IMR-90 (cell line): ENCODE measurements at regions not wholly inside any gene's neighbourhood (a gene's known extent, or its start where the extent isn't known, plus 50 kb on each side); places are given as distances from the start of the nearest gene placed in this dataset.

Experiments
- ATAC-seq: fragments of 200-7000 bp; cut with Tn5 transposase; 2 replicates; pipeline ENCODE4 v1.9.1; 2020; ENCODE audit warnings: low read depth, mild to moderate bottlenecking, moderate library complexity
- BruUV-seq: library from RNA; stranded (reverse); fragments of 400-500 nt; replicated peaks from 2 replicates; lab custom pipeline; 2021; lab: Mats Ljungman, UMichigan
- CTCF ChIA-PET: fragments of 300-600 bp; formaldehyde crosslinking; extraction: SDS; loops from one replicate; lab custom pipeline; 2021; ENCODE audit warnings: antibody characterized with exemption; lab: Yijun Ruan, JAX
- POLR2A ChIA-PET: fragments of 300-600 bp; sonication (Branson Sonifier 250); formaldehyde crosslinking; loops from one replicate; lab custom pipeline; 2022; ENCODE audit warnings: antibody characterized with exemption; ENCODE audit not compliant: unreplicated experiment; lab: Charles Lee
- DNase-seq: peaks from one replicate; pipeline ENCODE4 v3.0.0; 2013
- H2AFZ ChIP-seq: replicated peaks from 2 replicates; pipeline ENCODE3; 2013; ENCODE audit warnings: low read length, mild to moderate bottlenecking; ENCODE audit not compliant: poor library complexity
- H2AK5ac ChIP-seq: 2 replicates; pipeline ENCODE4 v1.6.1; 2013; ENCODE audit warnings: low read depth, low read length, inconsistent platforms
- H2AK9ac ChIP-seq: replicated peaks from 2 replicates; pipeline ENCODE3; 2013; ENCODE audit warnings: mild to moderate bottlenecking, low read depth, low read length, moderate library complexity; ENCODE audit not compliant: poor library complexity
- H2BK120ac ChIP-seq: 2 replicates; pipeline ENCODE4 v1.6.1; 2013; ENCODE audit warnings: low read depth, low read length, inconsistent platforms
- H2BK15ac ChIP-seq: 3 replicates; pipeline ENCODE4 v1.6.1; 2013; ENCODE audit warnings: low read depth, low read length, inconsistent platforms
- H2BK20ac ChIP-seq: 2 replicates; pipeline ENCODE4 v1.6.1; 2013; ENCODE audit warnings: low read depth, mild to moderate bottlenecking, inconsistent platforms, low read length, moderate library complexity
- H2BK5ac ChIP-seq: 2 replicates; pipeline ENCODE4 v1.6.1; 2013; ENCODE audit warnings: mild to moderate bottlenecking, low read depth, low read length, inconsistent platforms; ENCODE audit not compliant: poor library complexity, severe bottlenecking
- H3K14ac ChIP-seq: replicated peaks from 2 replicates; pipeline ENCODE4 v1.6.1; 2013; ENCODE audit warnings: low read depth, low read length, inconsistent platforms
- H3K18ac ChIP-seq: 2 replicates; pipeline ENCODE4 v1.6.1; 2013; ENCODE audit warnings: low read depth, low read length, control low read depth
- H3K23ac ChIP-seq: 2 replicates; pipeline ENCODE4 v1.6.1; 2013; ENCODE audit warnings: low read depth, low read length, inconsistent platforms
- H3K27ac ChIP-seq: 2 replicates; pipeline ENCODE4 v1.5.1; 2013; ENCODE audit warnings: mild to moderate bottlenecking, control low read depth, low read length; ENCODE audit not compliant: insufficient read depth
- H3K27me3 ChIP-seq: 2 replicates; pipeline ENCODE4 v1.6.1; 2013; ENCODE audit warnings: low read length; ENCODE audit not compliant: control insufficient read depth, insufficient read depth
- H3K36me3 ChIP-seq: 2 replicates; pipeline ENCODE4 v1.6.1; 2013; ENCODE audit warnings: low read length, mixed read lengths; ENCODE audit not compliant: control insufficient read depth, insufficient read depth
- H3K4ac ChIP-seq: 2 replicates; pipeline ENCODE4 v1.6.1; 2013; ENCODE audit warnings: low read depth, low read length, inconsistent platforms
- H3K4me1 ChIP-seq: 2 replicates; pipeline ENCODE4 v1.6.1; 2013; ENCODE audit warnings: low read length, mixed read lengths; ENCODE audit not compliant: control insufficient read depth, insufficient read depth
- H3K4me2 ChIP-seq: 2 replicates; pipeline ENCODE4 v1.6.1; 2013; ENCODE audit warnings: low read depth, mild to moderate bottlenecking, control low read depth, low read length, moderate library complexity
- H3K4me3 ChIP-seq: 2 replicates; pipeline ENCODE4 v1.5.1; 2013; ENCODE audit warnings: low read depth, mild to moderate bottlenecking, control low read depth, low read length, moderate library complexity; ENCODE audit not compliant: insufficient read depth
- H3K56ac ChIP-seq: 2 replicates; pipeline ENCODE4 v1.6.1; 2013; ENCODE audit warnings: low read length, inconsistent platforms; ENCODE audit not compliant: insufficient read depth; ENCODE audit errors: extremely low read depth
- H3K79me1 ChIP-seq, 2 experiments: 2 replicates each; pipeline ENCODE4 v1.6.1; 2013; ENCODE audit warnings: low read length in 2 of 2, inconsistent platforms in 1 of 2, low read depth in 1 of 2
- H3K9ac ChIP-seq: 2 replicates; pipeline ENCODE4 v1.6.1; 2013; ENCODE audit warnings: low read depth, low read length, control low read depth
- H3K9me1 ChIP-seq: 2 replicates; pipeline ENCODE4 v1.6.1; 2013; ENCODE audit warnings: low read length, inconsistent platforms; ENCODE audit not compliant: insufficient read depth
- H3K9me3 ChIP-seq: 2 replicates; pipeline ENCODE4 v1.6.1; 2013; ENCODE audit warnings: low read length; ENCODE audit not compliant: control insufficient read depth, insufficient read depth
- H4K20me1 ChIP-seq: 2 replicates; pipeline ENCODE4 v1.6.1; 2013; ENCODE audit warnings: low read length, inconsistent platforms; ENCODE audit not compliant: insufficient read depth
- H4K5ac ChIP-seq: 2 replicates; pipeline ENCODE4 v1.6.1; 2013; ENCODE audit warnings: mild to moderate bottlenecking, low read depth, low read length, control low read depth
- H4K8ac ChIP-seq, 2 experiments: 2 replicates each; pipeline ENCODE4 v1.6.1; 2013; ENCODE audit warnings: low read depth in 2 of 2, low read length in 2 of 2, control low read depth in 1 of 2, inconsistent platforms in 1 of 2
- H4K91ac ChIP-seq: 2 replicates; pipeline ENCODE4 v1.6.1; 2013; ENCODE audit warnings: low read depth, low read length, inconsistent platforms; ENCODE audit not compliant: insufficient read depth
- BHLHE40 ChIP-seq: fragments of 150-350 bp; IDR thresholded peaks from 2 replicates; pipeline ENCODE4 v1.6.1; 2016; ENCODE audit warnings: mild to moderate bottlenecking, low read depth, low read length
- CEBPB ChIP-seq: IDR thresholded peaks from 2 replicates; pipeline ENCODE4 v1.6.1; 2012; ENCODE audit warnings: low read depth, low read length, improper control_type of control experiment
- CHD1 ChIP-seq: IDR thresholded peaks from 2 replicates; pipeline ENCODE4 v1.6.1; 2012; ENCODE audit warnings: low read depth, low read length, improper control_type of control experiment
- FOS ChIP-seq: fragments of 150-350 bp; IDR thresholded peaks from 2 replicates; pipeline ENCODE4 v1.6.1; 2016; ENCODE audit warnings: low read depth, low read length
- MAFK ChIP-seq: IDR thresholded peaks from 2 replicates; pipeline ENCODE4 v1.6.1; 2012; ENCODE audit warnings: low read depth, low read length, improper control_type of control experiment
- MAZ ChIP-seq: IDR thresholded peaks from 2 replicates; pipeline ENCODE4 v1.6.1; 2012; ENCODE audit warnings: low read depth, mild to moderate bottlenecking, low read length, improper control_type of control experiment, moderate library complexity, borderline replicate concordance
- MXI1 ChIP-seq: IDR thresholded peaks from 2 replicates; pipeline ENCODE4 v1.6.1; 2012; ENCODE audit warnings: low read depth, mild to moderate bottlenecking, low read length, moderate library complexity, borderline replicate concordance
- NFE2L2 ChIP-seq: fragments of 150-350 bp; IDR thresholded peaks from 2 replicates; pipeline ENCODE4 v1.6.1; 2016; ENCODE audit warnings: low read depth, mild to moderate bottlenecking, low read length
- POLR2A ChIP-seq: IDR thresholded peaks from 2 replicates; pipeline ENCODE4 v1.6.1; 2012; ENCODE audit warnings: mild to moderate bottlenecking, low read depth, low read length
- RAD21 ChIP-seq: IDR thresholded peaks from 2 replicates; pipeline ENCODE4 v1.6.1; 2012; ENCODE audit warnings: low read length, improper control_type of control experiment
- RCOR1 ChIP-seq: IDR thresholded peaks from 2 replicates; pipeline ENCODE4 v1.6.1; 2012; ENCODE audit warnings: mild to moderate bottlenecking, low read length, improper control_type of control experiment; ENCODE audit not compliant: insufficient replicate concordance
- RFX5 ChIP-seq: IDR thresholded peaks from 2 replicates; pipeline ENCODE4 v1.8.0; 2012; ENCODE audit warnings: low read depth, mild to moderate bottlenecking, low read length, moderate library complexity
- SMC3 ChIP-seq: fragments of 150-350 bp; IDR thresholded peaks from 2 replicates; pipeline ENCODE4 v1.6.1; 2016; ENCODE audit warnings: low read depth, mild to moderate bottlenecking, antibody characterized with exemption, low read length, moderate library complexity
- WGBS, 2 experiments: methylation state at CpG; one replicate each; pipeline versions ENCODE4 v1.1.5 to v1.1.7; 2013; ENCODE audit warnings: missing lambda C conversion rate in 2 of 2; ENCODE audit not compliant: insufficient read length in 1 of 2; ENCODE audit errors: extremely low coverage in 2 of 2; 5-methylcytosine and 5-hydroxymethylcytosine counted together
- dilution Hi-C: fragments of 300-500 bp; cut with HindIII; formaldehyde crosslinking; loops from one replicate; pipeline ENCODE4 v1.14.3; 2018; ENCODE audit warnings: low sequenced_read_pairs; ENCODE audit not compliant: unreplicated experiment
- in situ Hi-C: fragments of 300-500 bp; cut with MboI; formaldehyde crosslinking; loops from 3 replicates; pipeline ENCODE4 v1.14.3; 2019; ENCODE audit warnings: low sequenced_read_pairs, inconsistent platforms, mixed read lengths
- intact Hi-C: fragments of 100-400 bp; cut with micrococcal nuclease; formaldehyde crosslinking; loops from 2 replicates; pipeline ENCODE4 v1.10.0; 2022
- TF ChIP-seq, protein P1 (sequence below): fragments of 150-350 bp; IDR thresholded peaks from 2 replicates; pipeline ENCODE4 v1.6.1; 2016; ENCODE audit warnings: low read depth, mild to moderate bottlenecking, low read length, moderate library complexity, borderline replicate concordance
- TF ChIP-seq, protein P2 (sequence below): conservative IDR thresholded peaks from 2 replicates; pipeline ENCODE4 v1.5.1; 2012; ENCODE audit warnings: mild to moderate bottlenecking, low read depth, low read length, improper control_type of control experiment
- TF ChIP-seq, protein P3 (sequence below): fragments of 150-350 bp; IDR thresholded peaks from 2 replicates; pipeline ENCODE4 v1.6.1; 2017; ENCODE audit warnings: mild to moderate bottlenecking, antibody characterized with exemption, low read length, low read depth

DNA sequence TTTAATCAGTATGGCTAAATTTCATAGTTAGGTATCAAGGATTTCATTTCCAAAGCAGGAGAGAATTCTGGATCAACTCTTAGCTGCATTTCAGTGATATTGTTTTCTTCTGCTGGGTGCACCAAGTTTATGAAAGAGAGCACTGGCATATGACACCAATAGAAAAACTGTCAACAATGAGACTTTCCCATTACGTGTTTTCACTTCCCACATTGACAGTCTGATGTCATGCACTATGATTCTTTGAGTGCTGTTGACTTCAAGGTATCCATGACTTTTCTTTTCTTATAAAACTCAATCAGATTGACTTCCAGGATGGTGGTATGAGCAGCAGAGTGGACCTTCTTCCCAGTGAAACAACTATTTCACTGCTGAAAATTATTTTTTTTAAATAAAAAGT lies 476.1 kb downstream of the EDEM1 start:
- H3K9me3 ChIP-seq, result peaks cover 21% of the 10 kb centered on the region
- dilution Hi-C loops (no loop called here), intact Hi-C loops (no loop called here), in situ Hi-C loops (no loop called here)
- H2BK5ac ChIP-seq, result no peak overlapping the region
- no peak overlapping the region for H2BK15ac ChIP-seq
- no peak overlapping the region for H4K5ac ChIP-seq
- ChIA-PET CTCF (no interaction called here), POLR2A (no interaction called here)
- no peak overlapping the region for H3K27ac ChIP-seq
- no peak overlapping the region for H3K14ac ChIP-seq
- H3K36me3 ChIP-seq, result no peaks in the 10 kb centered on the region
- H3K4me2 ChIP-seq, result no peak overlapping the region
- no peaks in the 10 kb centered on the region for H3K79me1 ChIP-seq
- H3K23ac ChIP-seq, result no peak overlapping the region
- H2BK120ac ChIP-seq, result no peak overlapping the region
- no peaks in the 10 kb centered on the region for H4K20me1 ChIP-seq
- no peak overlapping the region for H2AFZ ChIP-seq
- no peaks in the 10 kb centered on the region for H3K27me3 ChIP-seq
- no peak overlapping the region for H4K8ac ChIP-seq
- no TSS peak for BruUV-seq
- no peaks in the 10 kb centered on the region for H3K4me1 ChIP-seq
- ATAC-seq, result no peak
- H3K4me3 ChIP-seq, result no peak overlapping the region
- WGBS, 2 experiments, result no CpG with 5 or more reads among the region's 1 CpG
- H2BK20ac ChIP-seq, result no peak overlapping the region
- TF ChIP-seq RCOR1 (no peak), CEBPB (no peak), FOS (no peak), CHD1 (no peak), BHLHE40 (no peak), POLR2A (no peak), NFE2L2 (no peak), MAFK (no peak), MAZ (no peak), SMC3 (no peak), MXI1 (no peak), RFX5 (no peak), RAD21 (no peak)
- TF ChIP-seq, protein P1, sequence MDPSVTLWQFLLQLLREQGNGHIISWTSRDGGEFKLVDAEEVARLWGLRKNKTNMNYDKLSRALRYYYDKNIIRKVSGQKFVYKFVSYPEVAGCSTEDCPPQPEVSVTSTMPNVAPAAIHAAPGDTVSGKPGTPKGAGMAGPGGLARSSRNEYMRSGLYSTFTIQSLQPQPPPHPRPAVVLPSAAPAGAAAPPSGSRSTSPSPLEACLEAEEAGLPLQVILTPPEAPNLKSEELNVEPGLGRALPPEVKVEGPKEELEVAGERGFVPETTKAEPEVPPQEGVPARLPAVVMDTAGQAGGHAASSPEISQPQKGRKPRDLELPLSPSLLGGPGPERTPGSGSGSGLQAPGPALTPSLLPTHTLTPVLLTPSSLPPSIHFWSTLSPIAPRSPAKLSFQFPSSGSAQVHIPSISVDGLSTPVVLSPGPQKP, result no peak
- TF ChIP-seq, protein P2, sequence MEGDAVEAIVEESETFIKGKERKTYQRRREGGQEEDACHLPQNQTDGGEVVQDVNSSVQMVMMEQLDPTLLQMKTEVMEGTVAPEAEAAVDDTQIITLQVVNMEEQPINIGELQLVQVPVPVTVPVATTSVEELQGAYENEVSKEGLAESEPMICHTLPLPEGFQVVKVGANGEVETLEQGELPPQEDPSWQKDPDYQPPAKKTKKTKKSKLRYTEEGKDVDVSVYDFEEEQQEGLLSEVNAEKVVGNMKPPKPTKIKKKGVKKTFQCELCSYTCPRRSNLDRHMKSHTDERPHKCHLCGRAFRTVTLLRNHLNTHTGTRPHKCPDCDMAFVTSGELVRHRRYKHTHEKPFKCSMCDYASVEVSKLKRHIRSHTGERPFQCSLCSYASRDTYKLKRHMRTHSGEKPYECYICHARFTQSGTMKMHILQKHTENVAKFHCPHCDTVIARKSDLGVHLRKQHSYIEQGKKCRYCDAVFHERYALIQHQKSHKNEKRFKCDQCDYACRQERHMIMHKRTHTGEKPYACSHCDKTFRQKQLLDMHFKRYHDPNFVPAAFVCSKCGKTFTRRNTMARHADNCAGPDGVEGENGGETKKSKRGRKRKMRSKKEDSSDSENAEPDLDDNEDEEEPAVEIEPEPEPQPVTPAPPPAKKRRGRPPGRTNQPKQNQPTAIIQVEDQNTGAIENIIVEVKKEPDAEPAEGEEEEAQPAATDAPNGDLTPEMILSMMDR, result no peak
- TF ChIP-seq, protein P3, sequence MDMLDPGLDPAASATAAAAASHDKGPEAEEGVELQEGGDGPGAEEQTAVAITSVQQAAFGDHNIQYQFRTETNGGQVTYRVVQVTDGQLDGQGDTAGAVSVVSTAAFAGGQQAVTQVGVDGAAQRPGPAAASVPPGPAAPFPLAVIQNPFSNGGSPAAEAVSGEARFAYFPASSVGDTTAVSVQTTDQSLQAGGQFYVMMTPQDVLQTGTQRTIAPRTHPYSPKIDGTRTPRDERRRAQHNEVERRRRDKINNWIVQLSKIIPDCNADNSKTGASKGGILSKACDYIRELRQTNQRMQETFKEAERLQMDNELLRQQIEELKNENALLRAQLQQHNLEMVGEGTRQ, result no peak
- H3K56ac ChIP-seq, result no peak overlapping the region
- no peak overlapping the region for H2AK9ac ChIP-seq
- H3K4ac ChIP-seq, result no peak overlapping the region
- H3K18ac ChIP-seq, result no peak overlapping the region
- no peaks in the 10 kb centered on the region for H3K9me1 ChIP-seq
- no peak overlapping the region for H3K9ac ChIP-seq
- no peak for DNase-seq
- H4K91ac ChIP-seq, result no peak overlapping the region
- no peak overlapping the region for H2AK5ac ChIP-seq
